DOHH2 (cell line): ENCODE measurements at regions not wholly inside any gene's neighbourhood (a gene's known extent, or its start where the extent isn't known, plus 50 kb on each side); places are given as distances from the start of the nearest gene placed in this dataset.

Source experiments
- H3F3A ChIP-seq: fragments of 200-600 bp; sonication (generic), shearing (Covaris generic); 2 replicates; pipeline ENCODE4 v1.6.0; 2016; ENCODE audit warnings: antibody characterized with exemption, mild to moderate bottlenecking; ENCODE audit not compliant: control insufficient read depth, insufficient read depth
- H3K27ac ChIP-seq: fragments of 200-600 bp; sonication (generic); 2 replicates; pipeline ENCODE4 v1.5.1; 2014; ENCODE audit warnings: low read depth, mild to moderate bottlenecking, low read length, moderate library complexity
- H3K27me3 ChIP-seq: fragments of 200-600 bp; sonication (generic); 2 replicates; pipeline ENCODE4 v1.6.1; 2014; ENCODE audit warnings: mild to moderate bottlenecking, low read length, mixed read lengths; ENCODE audit not compliant: control insufficient read depth
- H3K36me3 ChIP-seq: fragments of 200-600 bp; sonication (generic); 2 replicates; pipeline ENCODE4 v1.6.1; 2014; ENCODE audit warnings: mild to moderate bottlenecking, low read length, moderate library complexity, mixed read lengths; ENCODE audit not compliant: control insufficient read depth
- H3K4me1 ChIP-seq: fragments of 200-600 bp; sonication (generic); 2 replicates; pipeline ENCODE4 v1.6.1; 2014; ENCODE audit warnings: mild to moderate bottlenecking, low read length, mixed read lengths; ENCODE audit not compliant: control insufficient read depth
- H3K4me2 ChIP-seq: fragments of 200-600 bp; sonication (generic); 2 replicates; pipeline ENCODE4 v1.6.0; 2014; ENCODE audit warnings: mild to moderate bottlenecking, low read length, moderate library complexity
- H3K4me3 ChIP-seq: fragments of 200-600 bp; sonication (generic); 2 replicates; pipeline ENCODE4 v1.5.1; 2014; ENCODE audit warnings: mild to moderate bottlenecking, low read length, mixed read lengths
- H3K79me2 ChIP-seq: fragments of 200-600 bp; sonication (generic); 2 replicates; pipeline ENCODE4 v1.6.1; 2014; ENCODE audit warnings: mild to moderate bottlenecking, low read length, mixed read lengths; ENCODE audit not compliant: control insufficient read depth
- H3K9me2 ChIP-seq: fragments of 200-600 bp; sonication (generic); replicated peaks from 2 replicates; pipeline ENCODE4 v1.6.1; 2014; ENCODE audit warnings: mild to moderate bottlenecking, low read length, mixed read lengths; ENCODE audit not compliant: control insufficient read depth
- H3K9me3 ChIP-seq: fragments of 200-600 bp; sonication (generic); 2 replicates; pipeline ENCODE4 v1.6.1; 2014; ENCODE audit warnings: antibody characterized with exemption, low read length, mixed read lengths; ENCODE audit not compliant: control insufficient read depth, insufficient read depth
- H4K20me1 ChIP-seq: fragments of 200-600 bp; sonication (generic); 2 replicates; pipeline ENCODE4 v1.6.0; 2014; ENCODE audit warnings: low read depth, mild to moderate bottlenecking, antibody characterized with exemption, low read length, moderate library complexity; ENCODE audit not compliant: control insufficient read depth, insufficient read depth
- CTCF ChIP-seq: fragments of 200-600 bp; sonication (generic); IDR thresholded peaks from one replicate; pipeline ENCODE4 v1.5.1; 2014; ENCODE audit warnings: antibody characterized with exemption, mild to moderate bottlenecking, low read depth, low read length; ENCODE audit not compliant: poor library complexity, severe bottlenecking
- EZH2phosphoT487 ChIP-seq: fragments of 200-600 bp; sonication (generic); IDR thresholded peaks from 2 replicates; pipeline ENCODE4 v1.6.1; 2017; ENCODE audit warnings: borderline replicate concordance, mild to moderate bottlenecking, antibody characterized with exemption, low read length, moderate library complexity, mixed read lengths

- no peak overlapping the region for H3K4me2 ChIP-seq
- H3K27ac ChIP-seq, result no peak overlapping the region
- no peak overlapping the region for H3K4me3 ChIP-seq
- no peaks in the 10 kb centered on the region for H3F3A ChIP-seq
- H3K9me2 ChIP-seq, result no peaks in the 10 kb centered on the region
- H3K79me2 ChIP-seq, result no peaks in the 10 kb centered on the region
- TF ChIP-seq EZH2phosphoT487 (no peak), CTCF (no peak)
- H3K27me3 ChIP-seq, result no peaks in the 10 kb centered on the region
- no peaks in the 10 kb centered on the region for H3K36me3 ChIP-seq
- H3K9me3 ChIP-seq, result peaks cover 7% of the 10 kb centered on the region
- no peaks in the 10 kb centered on the region for H4K20me1 ChIP-seq
- no peaks in the 10 kb centered on the region for H3K4me1 ChIP-seq
Measured at GRCh38 chr2:525021-525420, 152.2 kb downstream of the TMEM18 start.

GRCh38 chr2:524442-524841 is 152.8 kb downstream of the TMEM18 start:
- Histone ChIP-seq H4K20me1 (no peaks in the 10 kb centered on the region), H3K36me3 (no peaks in the 10 kb centered on the region), H3F3A (no peaks in the 10 kb centered on the region), H3K9me2 (no peaks in the 10 kb centered on the region), H3K4me1 (no peaks in the 10 kb centered on the region), H3K4me3 (no peak overlapping the region), H3K27ac (no peak overlapping the region), H3K79me2 (no peaks in the 10 kb centered on the region), H3K27me3 (no peaks in the 10 kb centered on the region), H3K9me3 (peaks cover 7% of the 10 kb centered on the region), H3K4me2 (no peak overlapping the region)
- TF ChIP-seq EZH2phosphoT487 (no peak), CTCF (no peak)

GRCh38 chr2:523698-524270 is 153.4 kb downstream of the TMEM18 start:
- no peaks in the 10 kb centered on the region for H3K4me1 ChIP-seq
- no peaks in the 10 kb centered on the region for H3F3A ChIP-seq
- no peak overlapping the region for H3K4me3 ChIP-seq
- H3K36me3 ChIP-seq, result no peaks in the 10 kb centered on the region
- H4K20me1 ChIP-seq, result no peaks in the 10 kb centered on the region
- no peak overlapping the region for H3K4me2 ChIP-seq
- H3K27me3 ChIP-seq, result no peaks in the 10 kb centered on the region
- TF ChIP-seq EZH2phosphoT487 (no peak), CTCF (no peak)
- peaks cover 7% of the 10 kb centered on the region for H3K9me3 ChIP-seq
- H3K9me2 ChIP-seq, result no peaks in the 10 kb centered on the region
- H3K27ac ChIP-seq, result no peak overlapping the region
- no peaks in the 10 kb centered on the region for H3K79me2 ChIP-seq
